Liver (tissue), 8 donors: ENCODE measurements at regions not wholly inside any gene's neighbourhood (a gene's known extent, or its start where the extent isn't known, plus 50 kb on each side); places are given as distances from the start of the nearest gene placed in this dataset.

ENCODE experiments used
- DNase-seq: peaks from one replicate; pipeline ENCODE4 v3.0.0-alpha.2; 2017; ENCODE audit warnings: low spot score
- H3K27ac ChIP-seq, 2 donors: one replicate each; pipeline ENCODE4 v1.7.0; 2013; ENCODE audit warnings: inconsistent platforms in 2 of 2, low read length in 2 of 2, control low read depth in 1 of 2, low read depth in 1 of 2, mild to moderate bottlenecking in 1 of 2
- H3K27me3 ChIP-seq, 4 donors: one replicate each; pipeline versions ENCODE4 v1.6.1 to v1.7.0; 2013; ENCODE audit warnings: low read length in 3 of 4, inconsistent platforms in 1 of 4, mild to moderate bottlenecking in 1 of 4, moderate library complexity in 1 of 4; ENCODE audit not compliant: control insufficient read depth in 4 of 4, insufficient read depth in 4 of 4
- H3K36me3 ChIP-seq, 4 donors: one replicate each; pipeline versions ENCODE4 v1.6.1 to v1.7.0; 2013; ENCODE audit warnings: low read length in 3 of 4, mild to moderate bottlenecking in 3 of 4, low read depth in 1 of 4, moderate library complexity in 1 of 4; ENCODE audit not compliant: control insufficient read depth in 4 of 4, insufficient read depth in 3 of 4
- H3K4me1 ChIP-seq, 4 donors: one replicate each; pipeline versions ENCODE4 v1.6.1 to v1.7.0; 2013; ENCODE audit warnings: low read length in 3 of 4, mild to moderate bottlenecking in 3 of 4, moderate library complexity in 1 of 4; ENCODE audit not compliant: control insufficient read depth in 4 of 4, insufficient read depth in 4 of 4
- H3K4me3 ChIP-seq, 3 donors: one replicate each; pipeline versions ENCODE4 v1.6.1 to v1.7.0; 2013; ENCODE audit warnings: low read length in 3 of 3, control low read depth in 1 of 3, low read depth in 1 of 3, mild to moderate bottlenecking in 1 of 3
- H3K9ac ChIP-seq, 2 donors: one replicate each; pipeline ENCODE4 v1.7.0; 2013; ENCODE audit warnings: low read length in 2 of 2, mild to moderate bottlenecking in 2 of 2, moderate library complexity in 2 of 2, control low read depth in 1 of 2, low read depth in 1 of 2
- H3K9me3 ChIP-seq, 4 donors: one replicate each; pipeline versions ENCODE4 v1.6.1 to v1.7.0; 2013; ENCODE audit warnings: low read length in 3 of 4; ENCODE audit not compliant: control insufficient read depth in 4 of 4
- ATF3 ChIP-seq: IDR thresholded peaks from 2 replicates; pipeline ENCODE4 v1.6.1; 2016; ENCODE audit warnings: antibody characterized with exemption
- EGR1 ChIP-seq, 2 donors: IDR thresholded peaks; 2 replicates each; pipeline ENCODE4 v1.6.1; 2016 to 2018; ENCODE audit warnings: antibody characterized with exemption in 2 of 2, low read depth in 2 of 2
- FOXA1 ChIP-seq: IDR thresholded peaks from 2 replicates; pipeline ENCODE4 v1.6.1; 2016; ENCODE audit warnings: antibody characterized with exemption
- FOXA2 ChIP-seq: IDR thresholded peaks from 2 replicates; pipeline ENCODE4 v1.6.1; 2016; ENCODE audit warnings: antibody characterized with exemption
- GABPA ChIP-seq, 2 donors: IDR thresholded peaks in 1 of 2; conservative IDR thresholded peaks in 1 of 2; 2 replicates each; pipeline ENCODE4 v1.6.1; 2016; ENCODE audit warnings: antibody characterized with exemption in 2 of 2, mild to moderate bottlenecking in 1 of 2, moderate library complexity in 1 of 2
- HNF4A ChIP-seq, 2 donors: conservative IDR thresholded peaks; 2 replicates each; pipeline ENCODE4 v1.6.1; 2016; ENCODE audit warnings: antibody characterized with exemption in 2 of 2, mild to moderate bottlenecking in 2 of 2
- HNF4G ChIP-seq: IDR thresholded peaks from 2 replicates; pipeline ENCODE4 v1.6.1; 2016; ENCODE audit warnings: antibody characterized with exemption
- JUND ChIP-seq, 2 donors: IDR thresholded peaks; 2 replicates each; pipeline ENCODE4 v1.6.1; 2016; ENCODE audit warnings: antibody characterized with exemption in 2 of 2
- MAX ChIP-seq: IDR thresholded peaks from 2 replicates; pipeline ENCODE4 v1.6.1; 2016; ENCODE audit warnings: antibody characterized with exemption
- NR2F2 ChIP-seq: IDR thresholded peaks from 2 replicates; pipeline ENCODE4 v1.6.1; 2016; ENCODE audit warnings: antibody characterized with exemption
- RAD21 ChIP-seq, 2 donors: IDR thresholded peaks; 2 replicates each; pipeline ENCODE4 v1.6.1; 2016; ENCODE audit warnings: antibody characterized with exemption in 2 of 2, mild to moderate bottlenecking in 2 of 2
- RXRA ChIP-seq, 2 donors: IDR thresholded peaks; 2 replicates each; pipeline ENCODE4 v1.6.1; 2017 to 2018; ENCODE audit warnings: antibody characterized with exemption in 2 of 2, mild to moderate bottlenecking in 1 of 2
- SP1 ChIP-seq: IDR thresholded peaks from 2 replicates; pipeline ENCODE4 v1.6.1; 2018; ENCODE audit warnings: antibody characterized with exemption, mild to moderate bottlenecking
- TAF1 ChIP-seq: conservative IDR thresholded peaks from 2 replicates; pipeline ENCODE4 v1.6.1; 2016; ENCODE audit warnings: antibody characterized with exemption, mild to moderate bottlenecking
- YY1 ChIP-seq: IDR thresholded peaks from 2 replicates; pipeline ENCODE4 v1.6.1; 2016; ENCODE audit warnings: antibody characterized with exemption, mild to moderate bottlenecking
- WGBS: extraction: QIAGEN DNeasy Blood & Tissue Kit; methylation state at CpG from one replicate; pipeline ENCODE4 v1.1.7; 2013; 5-methylcytosine and 5-hydroxymethylcytosine counted together
- TF ChIP-seq, protein P1 (sequence below): IDR thresholded peaks from 2 replicates; pipeline ENCODE4 v1.6.1; 2016; ENCODE audit warnings: antibody characterized with exemption, mild to moderate bottlenecking
- TF ChIP-seq, protein P2 (sequence below): fragments of 150-350 bp; IDR thresholded peaks from 2 replicates; pipeline ENCODE4 v1.5.1; 2017; ENCODE audit warnings: improper control_type of control experiment, low read depth, low read length; ENCODE audit not compliant: missing input control
- TF ChIP-seq, protein P3 (sequence below): IDR thresholded peaks from 2 replicates; pipeline ENCODE4 v1.6.1; 2016; ENCODE audit warnings: antibody characterized with exemption
- donor health status: healthy.
- donor health status: healthy.
- donor health status: healthy.
- donor health status: healthy.
- donor health status: healthy.

GRCh38 chr15:35293353-35294130 is 208.4 kb upstream of the NANOGP8 start:
- Histone ChIP-seq H3K9me3 (no peaks in the 10 kb centered on the region), H3K4me3 (no peak overlapping the region), H3K4me1 (no peaks in the 10 kb centered on the region), H3K9ac (no peak overlapping the region), H3K27ac (no peak overlapping the region), H3K27me3 (no peaks in the 10 kb centered on the region), H3K36me3 (no peaks in the 10 kb centered on the region)
- TF ChIP-seq, protein P1, sequence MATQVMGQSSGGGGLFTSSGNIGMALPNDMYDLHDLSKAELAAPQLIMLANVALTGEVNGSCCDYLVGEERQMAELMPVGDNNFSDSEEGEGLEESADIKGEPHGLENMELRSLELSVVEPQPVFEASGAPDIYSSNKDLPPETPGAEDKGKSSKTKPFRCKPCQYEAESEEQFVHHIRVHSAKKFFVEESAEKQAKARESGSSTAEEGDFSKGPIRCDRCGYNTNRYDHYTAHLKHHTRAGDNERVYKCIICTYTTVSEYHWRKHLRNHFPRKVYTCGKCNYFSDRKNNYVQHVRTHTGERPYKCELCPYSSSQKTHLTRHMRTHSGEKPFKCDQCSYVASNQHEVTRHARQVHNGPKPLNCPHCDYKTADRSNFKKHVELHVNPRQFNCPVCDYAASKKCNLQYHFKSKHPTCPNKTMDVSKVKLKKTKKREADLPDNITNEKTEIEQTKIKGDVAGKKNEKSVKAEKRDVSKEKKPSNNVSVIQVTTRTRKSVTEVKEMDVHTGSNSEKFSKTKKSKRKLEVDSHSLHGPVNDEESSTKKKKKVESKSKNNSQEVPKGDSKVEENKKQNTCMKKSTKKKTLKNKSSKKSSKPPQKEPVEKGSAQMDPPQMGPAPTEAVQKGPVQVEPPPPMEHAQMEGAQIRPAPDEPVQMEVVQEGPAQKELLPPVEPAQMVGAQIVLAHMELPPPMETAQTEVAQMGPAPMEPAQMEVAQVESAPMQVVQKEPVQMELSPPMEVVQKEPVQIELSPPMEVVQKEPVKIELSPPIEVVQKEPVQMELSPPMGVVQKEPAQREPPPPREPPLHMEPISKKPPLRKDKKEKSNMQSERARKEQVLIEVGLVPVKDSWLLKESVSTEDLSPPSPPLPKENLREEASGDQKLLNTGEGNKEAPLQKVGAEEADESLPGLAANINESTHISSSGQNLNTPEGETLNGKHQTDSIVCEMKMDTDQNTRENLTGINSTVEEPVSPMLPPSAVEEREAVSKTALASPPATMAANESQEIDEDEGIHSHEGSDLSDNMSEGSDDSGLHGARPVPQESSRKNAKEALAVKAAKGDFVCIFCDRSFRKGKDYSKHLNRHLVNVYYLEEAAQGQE, result no peak
- TF ChIP-seq EGR1 (IDR thresholded peaks at IDR 0.05; ENCODE audit: low read depth in 2 of 2), result no peak
- no peak for TF ChIP-seq FOXA1
- no peak for TF ChIP-seq NR2F2
- no peak for TF ChIP-seq TAF1
- peak in 1 of 2 donors; percentile 35 for TF ChIP-seq HNF4A (conservative IDR thresholded peaks at IDR 0.05)
- TF ChIP-seq YY1, result no peak
- peak; percentile 57 to 68 for TF ChIP-seq JUND (IDR thresholded peaks at IDR 0.05)
- no peak for TF ChIP-seq SP1
- TF ChIP-seq ATF3, result peak; percentile 12
- TF ChIP-seq HNF4G, result no peak
- TF ChIP-seq, protein P2, sequence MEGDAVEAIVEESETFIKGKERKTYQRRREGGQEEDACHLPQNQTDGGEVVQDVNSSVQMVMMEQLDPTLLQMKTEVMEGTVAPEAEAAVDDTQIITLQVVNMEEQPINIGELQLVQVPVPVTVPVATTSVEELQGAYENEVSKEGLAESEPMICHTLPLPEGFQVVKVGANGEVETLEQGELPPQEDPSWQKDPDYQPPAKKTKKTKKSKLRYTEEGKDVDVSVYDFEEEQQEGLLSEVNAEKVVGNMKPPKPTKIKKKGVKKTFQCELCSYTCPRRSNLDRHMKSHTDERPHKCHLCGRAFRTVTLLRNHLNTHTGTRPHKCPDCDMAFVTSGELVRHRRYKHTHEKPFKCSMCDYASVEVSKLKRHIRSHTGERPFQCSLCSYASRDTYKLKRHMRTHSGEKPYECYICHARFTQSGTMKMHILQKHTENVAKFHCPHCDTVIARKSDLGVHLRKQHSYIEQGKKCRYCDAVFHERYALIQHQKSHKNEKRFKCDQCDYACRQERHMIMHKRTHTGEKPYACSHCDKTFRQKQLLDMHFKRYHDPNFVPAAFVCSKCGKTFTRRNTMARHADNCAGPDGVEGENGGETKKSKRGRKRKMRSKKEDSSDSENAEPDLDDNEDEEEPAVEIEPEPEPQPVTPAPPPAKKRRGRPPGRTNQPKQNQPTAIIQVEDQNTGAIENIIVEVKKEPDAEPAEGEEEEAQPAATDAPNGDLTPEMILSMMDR, result peak; percentile 13
- TF ChIP-seq GABPA (IDR thresholded peaks at IDR 0.05 in 1 of 2, conservative IDR thresholded peaks at IDR 0.05 in 1 of 2), result no peak
- TF ChIP-seq, protein P3, sequence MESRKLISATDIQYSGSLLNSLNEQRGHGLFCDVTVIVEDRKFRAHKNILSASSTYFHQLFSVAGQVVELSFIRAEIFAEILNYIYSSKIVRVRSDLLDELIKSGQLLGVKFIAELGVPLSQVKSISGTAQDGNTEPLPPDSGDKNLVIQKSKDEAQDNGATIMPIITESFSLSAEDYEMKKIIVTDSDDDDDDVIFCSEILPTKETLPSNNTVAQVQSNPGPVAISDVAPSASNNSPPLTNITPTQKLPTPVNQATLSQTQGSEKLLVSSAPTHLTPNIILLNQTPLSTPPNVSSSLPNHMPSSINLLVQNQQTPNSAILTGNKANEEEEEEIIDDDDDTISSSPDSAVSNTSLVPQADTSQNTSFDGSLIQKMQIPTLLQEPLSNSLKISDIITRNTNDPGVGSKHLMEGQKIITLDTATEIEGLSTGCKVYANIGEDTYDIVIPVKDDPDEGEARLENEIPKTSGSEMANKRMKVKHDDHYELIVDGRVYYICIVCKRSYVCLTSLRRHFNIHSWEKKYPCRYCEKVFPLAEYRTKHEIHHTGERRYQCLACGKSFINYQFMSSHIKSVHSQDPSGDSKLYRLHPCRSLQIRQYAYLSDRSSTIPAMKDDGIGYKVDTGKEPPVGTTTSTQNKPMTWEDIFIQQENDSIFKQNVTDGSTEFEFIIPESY, result no peak
- TF ChIP-seq RXRA (IDR thresholded peaks at IDR 0.05), result no peak
- no peak for TF ChIP-seq MAX
- no peak for TF ChIP-seq FOXA2
- TF ChIP-seq RAD21 (IDR thresholded peaks at IDR 0.05), result peak; percentile 31 to 60
- no peak for DNase-seq
- 74% methylated on average over 4 of the region's 4 CpGs for WGBS
